Loucy (cell line): ENCODE measurements at regions not wholly inside any gene's neighbourhood (a gene's known extent, or its start where the extent isn't known, plus 50 kb on each side); places are given as distances from the start of the nearest gene placed in this dataset.

Source experiments
- H2AFZ ChIP-seq: fragments of 200-600 bp; sonication (generic); 2 replicates; pipeline ENCODE4 v1.6.0; 2016; ENCODE audit warnings: antibody characterized with exemption, mild to moderate bottlenecking, low read length, moderate library complexity
- H3F3A ChIP-seq: fragments of 200-600 bp; 2 replicates; pipeline ENCODE4 v1.6.0; 2016; ENCODE audit warnings: antibody characterized with exemption, low read depth, mild to moderate bottlenecking
- H3K27me3 ChIP-seq: fragments of 200-600 bp; sonication (generic); 2 replicates; pipeline ENCODE4 v1.6.1; 2014; ENCODE audit warnings: low read length, mild to moderate bottlenecking; ENCODE audit not compliant: insufficient read depth, poor library complexity, severe bottlenecking
- H3K36me3 ChIP-seq: fragments of 200-600 bp; sonication (generic); 2 replicates; pipeline ENCODE4 v1.6.1; 2016; ENCODE audit warnings: low read length; ENCODE audit not compliant: insufficient read depth
- H3K4me1 ChIP-seq: fragments of 200-600 bp; sonication (generic); 2 replicates; pipeline ENCODE4 v1.5.1; 2014; ENCODE audit warnings: low read length, mild to moderate bottlenecking; ENCODE audit not compliant: insufficient read depth, poor library complexity, severe bottlenecking
- H3K4me2 ChIP-seq: fragments of 200-600 bp; sonication (generic); 2 replicates; pipeline ENCODE4 v1.6.0; 2014; ENCODE audit warnings: antibody characterized with exemption, low read length, low read depth, mild to moderate bottlenecking; ENCODE audit not compliant: poor library complexity, severe bottlenecking
- H3K4me3 ChIP-seq: fragments of 200-600 bp; sonication (generic); 2 replicates; pipeline ENCODE4 v1.5.1; 2014; ENCODE audit warnings: low read length, mild to moderate bottlenecking, mixed read lengths; ENCODE audit not compliant: poor library complexity, severe bottlenecking
- H3K79me2 ChIP-seq: fragments of 200-600 bp; sonication (generic); 2 replicates; pipeline ENCODE4 v1.6.1; 2014; ENCODE audit warnings: low read length; ENCODE audit not compliant: insufficient read depth
- H3K9ac ChIP-seq: fragments of 200-600 bp; sonication (generic); 2 replicates; pipeline ENCODE4 v1.6.0; 2014; ENCODE audit warnings: mild to moderate bottlenecking, low read depth, low read length, moderate library complexity; ENCODE audit not compliant: poor library complexity, severe bottlenecking
- H3K9me2 ChIP-seq: fragments of 200-600 bp; sonication (generic); replicated peaks from 2 replicates; pipeline ENCODE4 v1.6.1; 2016; ENCODE audit warnings: low read depth, low read length, mixed read lengths
- H3K9me3 ChIP-seq: fragments of 200-600 bp; sonication (generic); 2 replicates; pipeline ENCODE4 v1.6.1; 2014; ENCODE audit warnings: mild to moderate bottlenecking, antibody characterized with exemption, low read length, low read depth; ENCODE audit not compliant: insufficient read depth
- H4K20me1 ChIP-seq: fragments of 200-600 bp; sonication (generic); 2 replicates; pipeline ENCODE4 v1.6.0; 2014; ENCODE audit warnings: antibody characterized with exemption, low read length, mild to moderate bottlenecking; ENCODE audit not compliant: insufficient read depth, poor library complexity, severe bottlenecking
- EZH2phosphoT487 ChIP-seq: fragments of 200-600 bp; IDR thresholded peaks from 2 replicates; pipeline ENCODE4 v1.6.1; 2018; ENCODE audit warnings: antibody characterized with exemption, mild to moderate bottlenecking, moderate library complexity, borderline replicate concordance
- TF ChIP-seq, protein P1 (sequence below): fragments of 200-600 bp; sonication (generic); conservative IDR thresholded peaks from 2 replicates; pipeline ENCODE4 v1.5.1; 2014; ENCODE audit warnings: mild to moderate bottlenecking, antibody characterized with exemption, low read length

DNA sequence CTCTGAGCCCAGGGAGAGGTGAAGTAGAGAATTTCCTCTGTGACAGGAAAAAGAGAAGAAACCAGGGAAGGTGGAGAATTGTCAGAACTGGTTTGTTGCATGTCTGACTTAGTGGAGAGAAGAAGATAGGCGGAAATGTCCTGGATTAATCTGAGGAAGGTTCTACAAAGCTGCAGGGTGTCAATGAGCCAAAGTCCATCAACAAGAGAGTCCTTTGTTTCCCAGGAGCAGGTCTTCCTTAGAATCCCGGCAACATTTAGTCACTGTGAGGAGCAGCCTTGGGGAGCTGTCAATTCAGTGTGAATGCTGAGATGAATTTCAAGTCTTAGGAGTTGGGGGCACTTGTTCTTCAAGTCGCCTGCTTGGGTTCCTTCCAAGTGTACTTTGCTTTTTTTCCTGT, 88.4 kb upstream of the CELF4 start:
- no peaks in the 10 kb centered on the region for H3K4me1 ChIP-seq
- H3K4me2 ChIP-seq = no peak overlapping the region
- no peak overlapping the region for H3K4me3 ChIP-seq

DNA sequence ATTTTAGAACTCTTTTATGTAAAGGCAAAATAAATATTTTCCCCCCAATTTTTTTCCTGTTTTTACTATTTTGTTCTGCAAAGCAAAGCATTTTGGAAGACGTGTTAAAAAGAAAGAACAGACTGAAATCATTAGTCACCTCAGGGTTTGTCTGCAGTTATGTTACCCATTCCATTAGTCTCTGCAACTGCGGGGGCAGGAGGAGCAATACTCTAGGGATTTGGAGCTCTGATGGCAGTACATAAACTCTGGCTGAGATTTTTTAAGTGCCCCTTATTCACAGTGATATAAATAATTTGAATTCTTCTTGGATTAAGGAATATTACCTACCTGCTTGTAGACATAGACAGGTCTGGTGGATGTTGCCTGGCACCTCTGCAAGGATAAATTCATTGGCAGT, 88.0 kb upstream of the CELF4 start:
- H3K9ac ChIP-seq = no peak overlapping the region
- H3K79me2 ChIP-seq = no peaks in the 10 kb centered on the region
- no peaks in the 10 kb centered on the region for H3K4me1 ChIP-seq
- H2AFZ ChIP-seq = no peak overlapping the region
- H3K4me2 ChIP-seq = no peak overlapping the region
- no peaks in the 10 kb centered on the region for H3K9me2 ChIP-seq
- TF ChIP-seq EZH2phosphoT487 = no peak
- TF ChIP-seq, protein P1, sequence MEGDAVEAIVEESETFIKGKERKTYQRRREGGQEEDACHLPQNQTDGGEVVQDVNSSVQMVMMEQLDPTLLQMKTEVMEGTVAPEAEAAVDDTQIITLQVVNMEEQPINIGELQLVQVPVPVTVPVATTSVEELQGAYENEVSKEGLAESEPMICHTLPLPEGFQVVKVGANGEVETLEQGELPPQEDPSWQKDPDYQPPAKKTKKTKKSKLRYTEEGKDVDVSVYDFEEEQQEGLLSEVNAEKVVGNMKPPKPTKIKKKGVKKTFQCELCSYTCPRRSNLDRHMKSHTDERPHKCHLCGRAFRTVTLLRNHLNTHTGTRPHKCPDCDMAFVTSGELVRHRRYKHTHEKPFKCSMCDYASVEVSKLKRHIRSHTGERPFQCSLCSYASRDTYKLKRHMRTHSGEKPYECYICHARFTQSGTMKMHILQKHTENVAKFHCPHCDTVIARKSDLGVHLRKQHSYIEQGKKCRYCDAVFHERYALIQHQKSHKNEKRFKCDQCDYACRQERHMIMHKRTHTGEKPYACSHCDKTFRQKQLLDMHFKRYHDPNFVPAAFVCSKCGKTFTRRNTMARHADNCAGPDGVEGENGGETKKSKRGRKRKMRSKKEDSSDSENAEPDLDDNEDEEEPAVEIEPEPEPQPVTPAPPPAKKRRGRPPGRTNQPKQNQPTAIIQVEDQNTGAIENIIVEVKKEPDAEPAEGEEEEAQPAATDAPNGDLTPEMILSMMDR = no peak
- no peaks in the 10 kb centered on the region for H3K36me3 ChIP-seq
- no peaks in the 10 kb centered on the region for H4K20me1 ChIP-seq
- H3K4me3 ChIP-seq = no peak overlapping the region
- H3K27me3 ChIP-seq = no peaks in the 10 kb centered on the region
- H3K9me3 ChIP-seq = 0 out of 2 replicates have a peak, but pooled peaks cover 2% of the 10 kb centered on the region
- H3F3A ChIP-seq = no peaks in the 10 kb centered on the region

More for the DNA sequence above, 88.4 kb upstream of the CELF4 start:
- Histone ChIP-seq H3K9me2 (no peaks in the 10 kb centered on the region), H3K9me3 (0 out of 2 replicates have a peak, but pooled peaks cover 2% of the 10 kb centered on the region), H3K36me3 (no peaks in the 10 kb centered on the region), H3K27me3 (no peaks in the 10 kb centered on the region), H4K20me1 (no peaks in the 10 kb centered on the region), H3K79me2 (no peaks in the 10 kb centered on the region), H3K9ac (no peak overlapping the region), H3F3A (no peaks in the 10 kb centered on the region), H2AFZ (no peak overlapping the region)
- TF ChIP-seq EZH2phosphoT487 = no peak
- TF ChIP-seq, protein P1 = no peak

DNA sequence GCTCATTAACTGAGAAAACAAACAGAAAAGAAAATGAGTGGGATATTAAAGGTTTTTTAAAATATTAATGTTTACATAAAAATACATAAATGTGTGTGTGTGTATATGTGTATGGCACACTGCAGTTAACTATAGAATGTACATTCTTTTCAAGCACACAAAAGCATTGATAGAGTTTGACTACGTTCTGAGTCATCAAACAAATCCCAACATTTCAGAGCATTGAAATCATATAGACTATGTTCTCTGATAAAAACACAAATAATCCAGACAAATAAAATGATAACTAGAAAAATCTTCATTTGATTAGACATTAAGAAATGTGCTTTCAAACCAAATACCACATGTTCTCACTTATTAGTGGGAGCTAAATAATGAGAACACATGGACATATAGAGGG, 84.3 kb upstream of the CELF4 start:
- Histone ChIP-seq H3K27me3 (no peaks in the 10 kb centered on the region), H3F3A (no peaks in the 10 kb centered on the region), H3K9me3 (0 out of 2 replicates have a peak, but pooled peaks cover 2% of the 10 kb centered on the region), H4K20me1 (no peaks in the 10 kb centered on the region), H3K36me3 (no peaks in the 10 kb centered on the region), H3K9me2 (no peaks in the 10 kb centered on the region), H2AFZ (no peak overlapping the region), H3K4me3 (no peak overlapping the region), H3K9ac (no peak overlapping the region), H3K4me1 (no peaks in the 10 kb centered on the region), H3K4me2 (no peak overlapping the region), H3K79me2 (no peaks in the 10 kb centered on the region)
- TF ChIP-seq EZH2phosphoT487 = no peak
- TF ChIP-seq, protein P1 = no peak
